WTC11 (cell line): ENCODE measurements at regions not wholly inside any gene's neighbourhood (a gene's known extent, or its start where the extent isn't known, plus 50 kb on each side); places are given as distances from the start of the nearest gene placed in this dataset.

Source experiments
- ATAC-seq: fragments of 200-7000 bp; cut with Tn5 transposase; 2 replicates; pipeline ENCODE4 v1.10.0; 2021; ENCODE audit warnings: mild to moderate bottlenecking, moderate library complexity
- CTCF ChIA-PET: fragments of 300-600 bp; sonication (Branson Sonifier 250); formaldehyde crosslinking; loops from one replicate; lab custom pipeline; 2021; ENCODE audit warnings: antibody characterized with exemption; lab: Charles Lee
- POLR2A ChIA-PET: fragments of 350-600 bp; sonication (Branson Sonifier 250); formaldehyde crosslinking; loops from one replicate; lab custom pipeline; 2021; ENCODE audit warnings: antibody characterized with exemption; lab: Charles Lee
- DNase-seq: peaks from one replicate; pipeline ENCODE4 v3.0.0; 2021; ENCODE audit warnings: low spot score
- H3K27ac Mint-ChIP-seq: 2 replicates; pipeline ENCODE4 v1.8.0; 2021; ENCODE audit warnings: mixed read lengths
- H3K27me3 Mint-ChIP-seq: 2 replicates; pipeline ENCODE4 v1.8.0; 2021; ENCODE audit warnings: low read depth, mild to moderate bottlenecking, moderate library complexity, mixed read lengths
- H3K36me3 Mint-ChIP-seq: 2 replicates; pipeline ENCODE4 v1.8.0; 2021; ENCODE audit warnings: mixed read lengths
- H3K4me1 Mint-ChIP-seq: 2 replicates; pipeline ENCODE4 v1.8.0; 2022; ENCODE audit warnings: mixed read lengths
- H3K4me3 Mint-ChIP-seq: 2 replicates; pipeline ENCODE4 v1.8.0; 2021; ENCODE audit warnings: mild to moderate bottlenecking, moderate library complexity, mixed read lengths
- H3K9me3 Mint-ChIP-seq: 2 replicates; pipeline ENCODE4 v1.8.0; 2021; ENCODE audit warnings: mixed read lengths
- ARID4B ChIP-seq: sonication (generic); formaldehyde crosslinking; IDR thresholded peaks from 2 replicates; pipeline ENCODE4 v1.8.0; 2023; ENCODE audit warnings: missing genetic modification reagents, mild to moderate bottlenecking, borderline replicate concordance
- CDX4 ChIP-seq: fragments of 250-450 bp; sonication (Bioruptor Pico); IDR thresholded peaks from 2 replicates; pipeline ENCODE4 v1.9.0; 2021; ENCODE audit warnings: moderate library complexity, mild to moderate bottlenecking, inconsistent platforms, borderline replicate concordance
- ERG ChIP-seq: fragments of 250-450 bp; sonication (Bioruptor Pico); IDR thresholded peaks from 2 replicates; pipeline ENCODE4 v1.8.0; 2021; ENCODE audit warnings: mild to moderate bottlenecking
- FOXP1 ChIP-seq: sonication (generic); formaldehyde crosslinking; IDR thresholded peaks from 2 replicates; pipeline ENCODE4 v1.8.0; 2022; ENCODE audit warnings: missing genetic modification reagents, mild to moderate bottlenecking, moderate library complexity, borderline replicate concordance
- FOXP4 ChIP-seq: sonication (generic); formaldehyde crosslinking; IDR thresholded peaks from 2 replicates; pipeline ENCODE4 v1.8.0; 2022; ENCODE audit warnings: mild to moderate bottlenecking, missing genetic modification reagents
- IRF2 ChIP-seq: sonication (generic); formaldehyde crosslinking; IDR thresholded peaks from 2 replicates; pipeline ENCODE4 v1.8.0; 2022; ENCODE audit warnings: low read depth, missing genetic modification reagents, borderline replicate concordance
- JUN ChIP-seq: sonication (generic); formaldehyde crosslinking; IDR thresholded peaks from 2 replicates; pipeline ENCODE4 v1.8.0; 2023; ENCODE audit warnings: mild to moderate bottlenecking, missing genetic modification reagents
- NFYB ChIP-seq: sonication (generic); formaldehyde crosslinking; conservative IDR thresholded peaks from 2 replicates; pipeline ENCODE4 v1.8.0; 2022; ENCODE audit warnings: low read depth, missing genetic modification reagents
- NR2C2 ChIP-seq: sonication (generic); formaldehyde crosslinking; IDR thresholded peaks from 2 replicates; pipeline ENCODE4 v1.8.0; 2022; ENCODE audit warnings: mild to moderate bottlenecking, missing genetic modification reagents
- SMAD4 ChIP-seq: sonication (generic); formaldehyde crosslinking; IDR thresholded peaks from 2 replicates; pipeline ENCODE4 v1.8.0; 2022; ENCODE audit warnings: mild to moderate bottlenecking, missing genetic modification reagents
- ZNF317 ChIP-seq: sonication (generic); formaldehyde crosslinking; IDR thresholded peaks from 2 replicates; pipeline ENCODE4 v1.8.1; 2023; ENCODE audit warnings: low read depth, mild to moderate bottlenecking, moderate library complexity, missing genetic modification reagents, borderline replicate concordance
- ZNF512 ChIP-seq: sonication (generic); formaldehyde crosslinking; IDR thresholded peaks from 2 replicates; pipeline ENCODE4 v1.8.1; 2022; ENCODE audit warnings: missing genetic modification reagents, borderline replicate concordance

- TF ChIP-seq ARID4B (CRISPR knock-in tag), result no peak
- TF ChIP-seq NFYB (CRISPR knock-in tag), result no peak
- no peak for TF ChIP-seq FOXP4 (CRISPR knock-in tag)
- TF ChIP-seq ZNF317 (CRISPR knock-in tag), result no peak
- TF ChIP-seq ZNF512 (CRISPR knock-in tag), result no peak
Measured at GRCh38 chr1:224856973-224857372, 72.5 kb upstream of the DNAH14 start (continued).

GRCh38 chr1:224859651-224860050, 69.8 kb upstream of the DNAH14 start:
- TF ChIP-seq JUN (CRISPR knock-in tag) (no peak), NR2C2 (no peak), ERG (no peak), CDX4 (CRISPR knock-in tag) (no peak), FOXP1 (no peak), ARID4B (CRISPR knock-in tag) (no peak), IRF2 (no peak), FOXP4 (CRISPR knock-in tag) (no peak), SMAD4 (CRISPR knock-in tag) (no peak)
- no peak overlapping the region for H3K27ac Mint-ChIP-seq
- ChIA-PET POLR2A (no interaction called here), CTCF (no interaction called here)
- H3K4me1 Mint-ChIP-seq, result no peaks in the 10 kb centered on the region
- no peaks in the 10 kb centered on the region for H3K27me3 Mint-ChIP-seq
- H3K9me3 Mint-ChIP-seq, result peaks cover 8% of the 10 kb centered on the region; the same call in 1 of the 2 replicates
- DNase-seq (no peak), ATAC-seq (no peak)
- no peak overlapping the region for H3K4me3 Mint-ChIP-seq
- no peaks in the 10 kb centered on the region for H3K36me3 Mint-ChIP-seq
